ENCODE measurements at regions not wholly inside any gene's neighbourhood (a gene's known extent, or its start where the extent isn't known, plus 50 kb on each side); places are given as distances from the start of the nearest gene placed in this dataset.

- no peaks in the 10 kb centered on the region for H3K36me3 ChIP-seq (ENCODE audit: control insufficient read depth, insufficient read depth, low read length)
- no peak for TF ChIP-seq CTCF (IDR thresholded peaks at IDR 0.05; ENCODE audit: insufficient read depth, low read length, poor library complexity, severe bottlenecking)
- DNase-seq (ENCODE audit: low read depth) = no peak
Observed at GRCh38 chr13:93147946-93148345, 78.7 kb upstream of the GPC6 start.

GRCh38 chr13:93151277-93151676 lies 75.3 kb upstream of the GPC6 start:
- DNase-seq (ENCODE audit: low read depth) = peak; percentile 37
- Histone ChIP-seq H3K4me3 (ENCODE audit: low read depth, low read length) (no peak overlapping the region), H3K36me3 (ENCODE audit: control insufficient read depth, insufficient read depth, low read length) (no peaks in the 10 kb centered on the region), H3K27me3 (ENCODE audit: control insufficient read depth, insufficient read depth, low read length) (no peaks in the 10 kb centered on the region)
- no peak for TF ChIP-seq CTCF (IDR thresholded peaks at IDR 0.05; ENCODE audit: insufficient read depth, low read length, poor library complexity, severe bottlenecking)

More at GRCh38 chr13:93147946-93148345, 78.7 kb upstream of the GPC6 start:
- H3K27me3 ChIP-seq (ENCODE audit: control insufficient read depth, insufficient read depth, low read length) = no peaks in the 10 kb centered on the region
- no peak overlapping the region for H3K4me3 ChIP-seq (ENCODE audit: low read depth, low read length)

- H3K27me3 ChIP-seq (ENCODE audit: control insufficient read depth, insufficient read depth, low read length) = no peaks in the 10 kb centered on the region
- H3K4me3 ChIP-seq (ENCODE audit: low read depth, low read length) = no peak overlapping the region
- TF ChIP-seq CTCF (IDR thresholded peaks at IDR 0.05; ENCODE audit: insufficient read depth, low read length, poor library complexity, severe bottlenecking) = no peak
- H3K36me3 ChIP-seq (ENCODE audit: control insufficient read depth, insufficient read depth, low read length) = no peaks in the 10 kb centered on the region
- no peak for DNase-seq (ENCODE audit: low read depth)
Observed at GRCh38 chr13:93158565-93158964, 68.0 kb upstream of the GPC6 start.

- Histone ChIP-seq H3K27me3 (ENCODE audit: control insufficient read depth, insufficient read depth, low read length) (no peaks in the 10 kb centered on the region), H3K36me3 (ENCODE audit: control insufficient read depth, insufficient read depth, low read length) (no peaks in the 10 kb centered on the region), H3K4me3 (ENCODE audit: low read depth, low read length) (no peak overlapping the region)
- TF ChIP-seq CTCF (IDR thresholded peaks at IDR 0.05; ENCODE audit: insufficient read depth, low read length, poor library complexity, severe bottlenecking) = no peak
- peak; percentile 98 for DNase-seq (ENCODE audit: low read depth)
Observed at GRCh38 chr13:93169980-93170379, 56.6 kb upstream of the GPC6 start.

- TF ChIP-seq CTCF (IDR thresholded peaks at IDR 0.05; ENCODE audit: insufficient read depth, low read length, poor library complexity, severe bottlenecking) = peak; percentile 14
- Histone ChIP-seq H3K4me3 (ENCODE audit: low read depth, low read length) (no peak overlapping the region), H3K36me3 (ENCODE audit: control insufficient read depth, insufficient read depth, low read length) (no peaks in the 10 kb centered on the region), H3K27me3 (ENCODE audit: control insufficient read depth, insufficient read depth, low read length) (no peaks in the 10 kb centered on the region)
- DNase-seq (ENCODE audit: low read depth) = no peak
Observed at GRCh38 chr13:93172109-93172508, 54.5 kb upstream of the GPC6 start.

GRCh38 chr13:93173654-93174053 lies 53.0 kb upstream of the GPC6 start:
- TF ChIP-seq CTCF (IDR thresholded peaks at IDR 0.05; ENCODE audit: insufficient read depth, low read length, poor library complexity, severe bottlenecking) = no peak
- Histone ChIP-seq H3K36me3 (ENCODE audit: control insufficient read depth, insufficient read depth, low read length) (no peaks in the 10 kb centered on the region), H3K27me3 (ENCODE audit: control insufficient read depth, insufficient read depth, low read length) (no peaks in the 10 kb centered on the region), H3K4me3 (ENCODE audit: low read depth, low read length) (no peak overlapping the region)
- no peak for DNase-seq (ENCODE audit: low read depth)

Measured in kidney epithelial cell (primary cell).